Activated CD4-positive, alpha-beta T cell treated with anti-CD3 and anti-CD28 coated beads, Interleukin-2, amount 10 ng/mL, durations not matched to agents 24 days and 14 days (primary cell): ENCODE measurements at regions not wholly inside any gene's neighbourhood (a gene's known extent, or its start where the extent isn't known, plus 50 kb on each side); places are given as distances from the start of the nearest gene placed in this dataset.

Experiments used
- DNase-seq: peaks from one replicate; pipeline ENCODE4 v3.0.0; 2022
- H3K27ac Mint-ChIP-seq: one replicate; pipeline ENCODE4 v1.8.0; 2022; ENCODE audit warnings: mild to moderate bottlenecking, mixed read lengths
- H3K27me3 Mint-ChIP-seq: one replicate; pipeline ENCODE4 v1.8.0; 2022; ENCODE audit warnings: mixed read lengths
- H3K36me3 Mint-ChIP-seq: one replicate; pipeline ENCODE4 v1.8.0; 2022; ENCODE audit warnings: low read depth, mild to moderate bottlenecking, mixed read lengths
- H3K4me1 Mint-ChIP-seq: one replicate; pipeline ENCODE4 v1.8.0; 2021; ENCODE audit warnings: mixed read lengths
- H3K4me3 Mint-ChIP-seq: one replicate; pipeline ENCODE4 v1.8.0; 2022; ENCODE audit warnings: mild to moderate bottlenecking, moderate library complexity, mixed read lengths
- H3K9me3 Mint-ChIP-seq: one replicate; pipeline ENCODE4 v1.8.0; 2021; ENCODE audit warnings: mixed read lengths
- intact Hi-C: fragments of 100-400 bp; cut with micrococcal nuclease; formaldehyde crosslinking; loops from one replicate; pipeline ENCODE4 v1.15.1; 2023

- no peaks in the 10 kb centered on the region for H3K36me3 Mint-ChIP-seq
- no peak for DNase-seq
- H3K4me1 Mint-ChIP-seq = no peaks in the 10 kb centered on the region
- H3K4me3 Mint-ChIP-seq = no peak overlapping the region
- intact Hi-C loops = no loop called here
- H3K27ac Mint-ChIP-seq = no peak overlapping the region
- H3K9me3 Mint-ChIP-seq = no peaks in the 10 kb centered on the region
- H3K27me3 Mint-ChIP-seq = no peaks in the 10 kb centered on the region
Measured at GRCh38 chr2:21307037-21307436, 183.3 kb downstream of the TDRD15 start.

- H3K4me1 Mint-ChIP-seq = no peaks in the 10 kb centered on the region
- H3K9me3 Mint-ChIP-seq = no peaks in the 10 kb centered on the region
- no peak overlapping the region for H3K27ac Mint-ChIP-seq
- DNase-seq = no peak
- intact Hi-C loops = no loop called here
- no peaks in the 10 kb centered on the region for H3K36me3 Mint-ChIP-seq
- H3K27me3 Mint-ChIP-seq = no peaks in the 10 kb centered on the region
- no peak overlapping the region for H3K4me3 Mint-ChIP-seq
Measured at GRCh38 chr2:21310493-21310892, 186.7 kb downstream of the TDRD15 start.

GRCh38 chr2:21314322-21314835 is 190.6 kb downstream of the TDRD15 start:
- no peaks in the 10 kb centered on the region for H3K27me3 Mint-ChIP-seq
- intact Hi-C loops = no loop called here
- no peaks in the 10 kb centered on the region for H3K36me3 Mint-ChIP-seq

GRCh38 chr2:21317131-21317530 is 193.4 kb downstream of the TDRD15 start:
- no peaks in the 10 kb centered on the region for H3K9me3 Mint-ChIP-seq
- intact Hi-C loops = loop anchor here (1.0 kb wide), 1 partner anchor 275 kb away; no protein-coding TSS in a partner anchor
- no peak overlapping the region for H3K4me3 Mint-ChIP-seq
- H3K27ac Mint-ChIP-seq = no peak overlapping the region
- peak; percentile 76 for DNase-seq
- no peaks in the 10 kb centered on the region for H3K27me3 Mint-ChIP-seq
- H3K36me3 Mint-ChIP-seq = no peaks in the 10 kb centered on the region
- H3K4me1 Mint-ChIP-seq = no peaks in the 10 kb centered on the region

More at GRCh38 chr2:21314322-21314835, 190.6 kb downstream of the TDRD15 start:
- no peaks in the 10 kb centered on the region for H3K4me1 Mint-ChIP-seq
- H3K27ac Mint-ChIP-seq = no peak overlapping the region
- H3K4me3 Mint-ChIP-seq = no peak overlapping the region
- no peak for DNase-seq
- no peaks in the 10 kb centered on the region for H3K9me3 Mint-ChIP-seq

GRCh38 chr2:21318263-21318662 is 194.5 kb downstream of the TDRD15 start:
- DNase-seq = no peak
- H3K4me1 Mint-ChIP-seq = no peaks in the 10 kb centered on the region
- H3K27me3 Mint-ChIP-seq = no peaks in the 10 kb centered on the region
- no peak overlapping the region for H3K27ac Mint-ChIP-seq
- H3K9me3 Mint-ChIP-seq = no peaks in the 10 kb centered on the region
- no peaks in the 10 kb centered on the region for H3K36me3 Mint-ChIP-seq
- no peak overlapping the region for H3K4me3 Mint-ChIP-seq
- intact Hi-C loops = no loop called here

- H3K27me3 Mint-ChIP-seq = no peaks in the 10 kb centered on the region
- no peak for DNase-seq
- peaks cover 8% of the 10 kb centered on the region for H3K9me3 Mint-ChIP-seq
- no peaks in the 10 kb centered on the region for H3K4me1 Mint-ChIP-seq
- no peak overlapping the region for H3K27ac Mint-ChIP-seq
- intact Hi-C loops = no loop called here
- H3K36me3 Mint-ChIP-seq = no peaks in the 10 kb centered on the region
- no peak overlapping the region for H3K4me3 Mint-ChIP-seq
Measured at GRCh38 chr2:21326152-21326551, 202.4 kb downstream of the TDRD15 start.

GRCh38 chr2:21328177-21328576 is 204.4 kb downstream of the TDRD15 start:
- Mint-ChIP-seq H3K4me3 (no peak overlapping the region), H3K4me1 (no peaks in the 10 kb centered on the region), H3K9me3 (peaks cover 8% of the 10 kb centered on the region), H3K27ac (no peak overlapping the region), H3K27me3 (no peaks in the 10 kb centered on the region), H3K36me3 (no peaks in the 10 kb centered on the region)
- intact Hi-C loops = no loop called here
- DNase-seq = no peak

- no peak for DNase-seq
- Mint-ChIP-seq H3K9me3 (no peaks in the 10 kb centered on the region), H3K36me3 (no peaks in the 10 kb centered on the region), H3K27me3 (no peaks in the 10 kb centered on the region), H3K27ac (no peak overlapping the region), H3K4me1 (no peaks in the 10 kb centered on the region), H3K4me3 (no peak overlapping the region)
- intact Hi-C loops = no loop called here
Measured at GRCh38 chr2:21330786-21331391, 207.1 kb downstream of the TDRD15 start.

- Mint-ChIP-seq H3K36me3 (no peaks in the 10 kb centered on the region), H3K27me3 (no peaks in the 10 kb centered on the region), H3K4me1 (no peaks in the 10 kb centered on the region), H3K9me3 (no peaks in the 10 kb centered on the region), H3K27ac (no peak overlapping the region), H3K4me3 (no peak overlapping the region)
- intact Hi-C loops = no loop called here
- no peak for DNase-seq
Measured at GRCh38 chr2:21331625-21332370, 208.0 kb downstream of the TDRD15 start.

- Mint-ChIP-seq H3K9me3 (peaks cover 3% of the 10 kb centered on the region), H3K36me3 (no peaks in the 10 kb centered on the region), H3K27me3 (no peaks in the 10 kb centered on the region), H3K4me1 (no peaks in the 10 kb centered on the region), H3K27ac (no peak overlapping the region), H3K4me3 (no peak overlapping the region)
- DNase-seq = no peak
- intact Hi-C loops = no loop called here
Measured at GRCh38 chr2:21332993-21333625, 209.3 kb downstream of the TDRD15 start.

GRCh38 chr2:21333684-21334083 is 209.9 kb downstream of the TDRD15 start:
- Mint-ChIP-seq H3K36me3 (no peaks in the 10 kb centered on the region), H3K27me3 (no peaks in the 10 kb centered on the region), H3K27ac (no peak overlapping the region), H3K4me1 (no peaks in the 10 kb centered on the region), H3K9me3 (peaks cover 3% of the 10 kb centered on the region), H3K4me3 (no peak overlapping the region)
- intact Hi-C loops = no loop called here
- no peak for DNase-seq

- DNase-seq = no peak
- Mint-ChIP-seq H3K27ac (no peak overlapping the region), H3K27me3 (no peaks in the 10 kb centered on the region), H3K9me3 (no peaks in the 10 kb centered on the region), H3K4me1 (no peaks in the 10 kb centered on the region), H3K36me3 (no peaks in the 10 kb centered on the region), H3K4me3 (no peak overlapping the region)
- intact Hi-C loops = no loop called here
Measured at GRCh38 chr2:21346984-21347383, 223.2 kb downstream of the TDRD15 start.

GRCh38 chr2:21353879-21354679 is 230.3 kb downstream of the TDRD15 start:
- Mint-ChIP-seq H3K4me1 (no peaks in the 10 kb centered on the region), H3K27me3 (no peaks in the 10 kb centered on the region), H3K4me3 (no peak overlapping the region), H3K27ac (no peak overlapping the region), H3K9me3 (no peaks in the 10 kb centered on the region), H3K36me3 (no peaks in the 10 kb centered on the region)
- DNase-seq = no peak
- intact Hi-C loops = no loop called here
